Right atrium auricular region (tissue), 2 donors: ENCODE measurements at regions not wholly inside any gene's neighbourhood (a gene's known extent, or its start where the extent isn't known, plus 50 kb on each side); places are given as distances from the start of the nearest gene placed in this dataset.

ENCODE experiments used
- DNase-seq: peaks from one replicate; pipeline ENCODE4 v3.0.0-alpha.2; 2019; ENCODE audit warnings: low spot score
- H3K27ac ChIP-seq, 2 donors: fragments of 200-600 bp; sonication (generic); 1 replicate in 1 of 2; 2 replicates in 1 of 2; pipeline ENCODE4 v1.5.1; 2016 to 2019
- H3K27me3 ChIP-seq, 2 donors: fragments of 200-600 bp; sonication (generic); one replicate each; pipeline versions ENCODE4 v1.5.1 to v1.6.0; 2017 to 2019
- H3K36me3 ChIP-seq: fragments of 200-600 bp; sonication (generic); one replicate; pipeline ENCODE4 v1.5.1; 2016
- H3K4me1 ChIP-seq, 2 donors: fragments of 200-600 bp; sonication (generic); one replicate each; pipeline versions ENCODE4 v1.5.1 to v1.6.0; 2017 to 2019
- H3K4me3 ChIP-seq, 2 donors: fragments of 200-600 bp; sonication (generic); 1 replicate in 1 of 2; 2 replicates in 1 of 2; pipeline ENCODE4 v1.5.1; 2017 to 2019; ENCODE audit warnings: mild to moderate bottlenecking in 1 of 2, moderate library complexity in 1 of 2
- H3K9me3 ChIP-seq, 2 donors: fragments of 200-600 bp; sonication (generic); one replicate each; pipeline ENCODE4 v1.5.1; 2019
- TF ChIP-seq, protein P1 (sequence below), 2 donors: fragments of 200-600 bp; sonication (generic); IDR thresholded peaks; one replicate each; pipeline ENCODE4 v1.5.1; 2019; ENCODE audit warnings: antibody characterized with exemption in 2 of 2

GRCh38 chr1:181347495-181348390, 135.6 kb upstream of the CACNA1E start:
- no peak overlapping the region for H3K27ac ChIP-seq
- H3K27me3 ChIP-seq: no peaks in the 10 kb centered on the region
- peak; percentile 34 for DNase-seq
- no peak overlapping the region for H3K4me3 ChIP-seq
- H3K36me3 ChIP-seq: no peaks in the 10 kb centered on the region
- no peaks in the 10 kb centered on the region for H3K4me1 ChIP-seq
- H3K9me3 ChIP-seq: no peaks in the 10 kb centered on the region
- TF ChIP-seq, protein P1, sequence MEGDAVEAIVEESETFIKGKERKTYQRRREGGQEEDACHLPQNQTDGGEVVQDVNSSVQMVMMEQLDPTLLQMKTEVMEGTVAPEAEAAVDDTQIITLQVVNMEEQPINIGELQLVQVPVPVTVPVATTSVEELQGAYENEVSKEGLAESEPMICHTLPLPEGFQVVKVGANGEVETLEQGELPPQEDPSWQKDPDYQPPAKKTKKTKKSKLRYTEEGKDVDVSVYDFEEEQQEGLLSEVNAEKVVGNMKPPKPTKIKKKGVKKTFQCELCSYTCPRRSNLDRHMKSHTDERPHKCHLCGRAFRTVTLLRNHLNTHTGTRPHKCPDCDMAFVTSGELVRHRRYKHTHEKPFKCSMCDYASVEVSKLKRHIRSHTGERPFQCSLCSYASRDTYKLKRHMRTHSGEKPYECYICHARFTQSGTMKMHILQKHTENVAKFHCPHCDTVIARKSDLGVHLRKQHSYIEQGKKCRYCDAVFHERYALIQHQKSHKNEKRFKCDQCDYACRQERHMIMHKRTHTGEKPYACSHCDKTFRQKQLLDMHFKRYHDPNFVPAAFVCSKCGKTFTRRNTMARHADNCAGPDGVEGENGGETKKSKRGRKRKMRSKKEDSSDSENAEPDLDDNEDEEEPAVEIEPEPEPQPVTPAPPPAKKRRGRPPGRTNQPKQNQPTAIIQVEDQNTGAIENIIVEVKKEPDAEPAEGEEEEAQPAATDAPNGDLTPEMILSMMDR (IDR thresholded peaks at IDR 0.05): no peak

DNA sequence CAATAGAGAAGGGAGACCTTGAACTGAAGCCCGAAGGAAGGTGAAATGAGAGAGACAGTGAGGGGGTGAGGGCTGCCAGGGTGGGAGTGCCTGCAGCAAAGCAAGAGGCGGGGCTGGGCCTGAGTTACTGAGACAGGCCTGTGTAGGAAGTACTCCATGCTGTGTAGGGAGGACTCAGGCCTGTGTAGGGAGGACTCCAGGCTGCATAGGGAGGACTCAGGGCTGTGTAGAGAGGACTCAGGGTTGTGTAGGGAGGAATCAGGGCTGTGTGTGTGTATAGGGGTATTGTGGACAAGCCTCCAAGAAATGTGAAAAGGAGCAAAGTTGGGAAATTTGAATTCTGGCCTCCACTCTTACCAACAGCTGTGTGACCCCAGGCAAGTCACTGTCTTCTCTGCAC, 133.8 kb upstream of the CACNA1E start:
- no peak overlapping the region for H3K4me3 ChIP-seq
- H3K36me3 ChIP-seq: no peaks in the 10 kb centered on the region
- TF ChIP-seq, protein P1 (IDR thresholded peaks at IDR 0.05): no peak

DNA sequence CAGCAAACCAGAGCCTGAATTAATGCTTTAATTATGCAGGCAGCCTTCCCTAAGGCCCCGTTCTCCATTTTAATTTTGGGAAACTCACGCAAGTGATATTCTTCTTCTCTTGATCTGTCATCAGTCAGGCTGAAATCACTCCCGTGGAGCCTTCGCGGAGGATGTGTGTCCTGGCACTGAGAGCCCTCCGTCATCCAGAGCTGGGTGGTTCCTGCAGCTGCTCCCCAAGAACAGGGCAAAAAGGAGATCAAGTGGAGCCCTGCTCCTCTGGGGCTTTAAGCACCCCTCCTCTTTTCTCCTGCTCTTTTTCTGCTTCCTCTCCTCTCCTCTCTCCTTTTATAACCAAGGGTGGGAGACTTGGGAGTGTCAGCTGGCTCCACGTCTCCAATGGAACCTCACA, 133.2 kb upstream of the CACNA1E start:
- no peak overlapping the region for H3K27ac ChIP-seq
- no peak overlapping the region for H3K4me3 ChIP-seq
- H3K4me1 ChIP-seq: no peaks in the 10 kb centered on the region
- no peaks in the 10 kb centered on the region for H3K36me3 ChIP-seq
- H3K9me3 ChIP-seq: no peaks in the 10 kb centered on the region
- DNase-seq: peak; percentile 18
- TF ChIP-seq, protein P1 (IDR thresholded peaks at IDR 0.05): no peak
- no peaks in the 10 kb centered on the region for H3K27me3 ChIP-seq

More for the DNA sequence above, 133.8 kb upstream of the CACNA1E start:
- H3K27ac ChIP-seq: no peak overlapping the region
- peak; percentile 26 for DNase-seq
- H3K9me3 ChIP-seq: no peaks in the 10 kb centered on the region
- no peaks in the 10 kb centered on the region for H3K27me3 ChIP-seq
- no peaks in the 10 kb centered on the region for H3K4me1 ChIP-seq

GRCh38 chr1:181351740-181352139, 131.6 kb upstream of the CACNA1E start:
- H3K27me3 ChIP-seq: no peaks in the 10 kb centered on the region
- no peak overlapping the region for H3K27ac ChIP-seq
- no peaks in the 10 kb centered on the region for H3K36me3 ChIP-seq
- no peaks in the 10 kb centered on the region for H3K9me3 ChIP-seq
- H3K4me3 ChIP-seq: no peak overlapping the region
- peaks cover 0 to 7% of the 10 kb centered on the region in 2 donors for H3K4me1 ChIP-seq
- TF ChIP-seq, protein P1 (IDR thresholded peaks at IDR 0.05): no peak
- DNase-seq: peak; percentile 11

- TF ChIP-seq, protein P1 (IDR thresholded peaks at IDR 0.05): no peak
- Histone ChIP-seq H3K4me3 (no peak overlapping the region), H3K27ac (no peak overlapping the region), H3K36me3 (no peaks in the 10 kb centered on the region), H3K27me3 (no peaks in the 10 kb centered on the region), H3K9me3 (no peaks in the 10 kb centered on the region), H3K4me1 (peaks cover 0 to 13% of the 10 kb centered on the region in 2 donors)
- peak; percentile 34 for DNase-seq
Measured at GRCh38 chr1:181352695-181353094, 130.6 kb upstream of the CACNA1E start.
